Smooth muscle cell (in vitro differentiated cells): ENCODE measurements at regions not wholly inside any gene's neighbourhood (a gene's known extent, or its start where the extent isn't known, plus 50 kb on each side); places are given as distances from the start of the nearest gene placed in this dataset.

Experiments
- DNase-seq: peaks from one replicate; lab custom pipeline; 2025; ENCODE audit not compliant: unreplicated experiment; lab: John Stamatoyannopoulos, UW
- H2AFZ ChIP-seq: fragments of 200-600 bp; sonication (generic); 2 replicates; pipeline ENCODE4 v1.6.0; 2016; ENCODE audit warnings: antibody characterized with exemption, low read depth, mild to moderate bottlenecking
- H3F3A ChIP-seq: fragments of 200-600 bp; sonication (generic); 2 replicates; pipeline ENCODE4 v1.6.0; 2017; ENCODE audit warnings: antibody characterized with exemption, low read depth
- H3K27ac ChIP-seq: fragments of 200-600 bp; sonication (generic); 2 replicates; pipeline ENCODE4 v1.5.1; 2016; ENCODE audit warnings: low read depth, mild to moderate bottlenecking
- H3K27me3 ChIP-seq: fragments of 200-600 bp; sonication (generic); 2 replicates; pipeline ENCODE4 v1.6.1; 2016; ENCODE audit warnings: low read depth, mild to moderate bottlenecking
- H3K36me3 ChIP-seq: fragments of 200-600 bp; sonication (generic); 2 replicates; pipeline ENCODE4 v1.5.1; 2016; ENCODE audit warnings: low read depth
- H3K4me1 ChIP-seq: fragments of 200-600 bp; sonication (generic); 2 replicates; pipeline ENCODE4 v1.5.1; 2016; ENCODE audit warnings: low read depth
- H3K4me2 ChIP-seq: fragments of 200-600 bp; sonication (generic); 2 replicates; pipeline ENCODE4 v1.6.0; 2016; ENCODE audit warnings: mild to moderate bottlenecking
- H3K4me3 ChIP-seq: fragments of 200-600 bp; sonication (generic); 2 replicates; pipeline ENCODE4 v1.5.1; 2016; ENCODE audit warnings: mild to moderate bottlenecking
- H3K79me2 ChIP-seq: fragments of 200-600 bp; sonication (generic); 2 replicates; pipeline ENCODE4 v1.6.0; 2016; ENCODE audit warnings: low read depth, mild to moderate bottlenecking
- H3K9ac ChIP-seq: fragments of 200-600 bp; sonication (generic); 2 replicates; pipeline ENCODE4 v1.6.0; 2016; ENCODE audit warnings: low read depth
- H3K9me3 ChIP-seq: fragments of 200-600 bp; sonication (generic); replicated peaks from 2 replicates; pipeline ENCODE4 v1.5.1; 2016; ENCODE audit warnings: low read depth
- H4K20me1 ChIP-seq: fragments of 200-600 bp; sonication (generic); 2 replicates; pipeline ENCODE4 v1.6.0; 2016; ENCODE audit warnings: low read depth
- WGBS: methylation state at CpG from one replicate; pipeline ENCODE4 v1.1.7; 2016; ENCODE audit warnings: low lambda C conversion rate; 5-methylcytosine and 5-hydroxymethylcytosine counted together
- TF ChIP-seq, protein P1 (sequence below): fragments of 200-600 bp; sonication (generic); IDR thresholded peaks from 2 replicates; pipeline ENCODE4 v1.5.1; 2017; ENCODE audit warnings: borderline replicate concordance, mild to moderate bottlenecking, antibody characterized with exemption; ENCODE audit not compliant: insufficient read depth, poor library complexity, severe bottlenecking

DNA sequence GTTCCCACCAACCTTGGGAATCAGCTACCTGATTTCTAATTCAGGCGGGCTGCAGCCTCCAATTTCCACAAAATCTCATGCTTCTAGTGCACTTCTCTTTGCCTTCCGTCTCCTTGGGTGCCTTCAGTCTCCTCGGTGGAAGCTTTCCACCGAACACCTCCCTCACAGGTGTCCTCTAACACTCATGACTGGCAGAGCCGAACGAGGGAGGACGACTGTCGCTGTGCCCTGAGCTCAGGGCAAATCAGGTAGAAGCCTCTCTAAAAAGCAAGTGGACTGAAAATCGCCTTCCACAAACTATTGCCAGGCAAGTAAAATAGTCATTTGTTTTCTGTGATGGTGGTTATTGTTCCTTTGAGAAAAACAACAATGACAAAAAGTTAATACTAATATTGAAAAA is 176.1 kb upstream of the PPARGC1A start:
- no peak overlapping the region for H2AFZ ChIP-seq
- TF ChIP-seq, protein P1, sequence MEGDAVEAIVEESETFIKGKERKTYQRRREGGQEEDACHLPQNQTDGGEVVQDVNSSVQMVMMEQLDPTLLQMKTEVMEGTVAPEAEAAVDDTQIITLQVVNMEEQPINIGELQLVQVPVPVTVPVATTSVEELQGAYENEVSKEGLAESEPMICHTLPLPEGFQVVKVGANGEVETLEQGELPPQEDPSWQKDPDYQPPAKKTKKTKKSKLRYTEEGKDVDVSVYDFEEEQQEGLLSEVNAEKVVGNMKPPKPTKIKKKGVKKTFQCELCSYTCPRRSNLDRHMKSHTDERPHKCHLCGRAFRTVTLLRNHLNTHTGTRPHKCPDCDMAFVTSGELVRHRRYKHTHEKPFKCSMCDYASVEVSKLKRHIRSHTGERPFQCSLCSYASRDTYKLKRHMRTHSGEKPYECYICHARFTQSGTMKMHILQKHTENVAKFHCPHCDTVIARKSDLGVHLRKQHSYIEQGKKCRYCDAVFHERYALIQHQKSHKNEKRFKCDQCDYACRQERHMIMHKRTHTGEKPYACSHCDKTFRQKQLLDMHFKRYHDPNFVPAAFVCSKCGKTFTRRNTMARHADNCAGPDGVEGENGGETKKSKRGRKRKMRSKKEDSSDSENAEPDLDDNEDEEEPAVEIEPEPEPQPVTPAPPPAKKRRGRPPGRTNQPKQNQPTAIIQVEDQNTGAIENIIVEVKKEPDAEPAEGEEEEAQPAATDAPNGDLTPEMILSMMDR = no peak
- H3K4me3 ChIP-seq = no peak overlapping the region
- 84% methylated on average over 9 of the region's 9 CpGs for WGBS
- no peak overlapping the region for H3K27ac ChIP-seq
- H3K9ac ChIP-seq = no peak overlapping the region
- no peak for DNase-seq
- H3K36me3 ChIP-seq = no peaks in the 10 kb centered on the region
- H3K4me2 ChIP-seq = no peak overlapping the region
- H4K20me1 ChIP-seq = no peaks in the 10 kb centered on the region
- peaks cover 8% of the 10 kb centered on the region for H3F3A ChIP-seq
- no peaks in the 10 kb centered on the region for H3K79me2 ChIP-seq
- H3K27me3 ChIP-seq = no peaks in the 10 kb centered on the region
- no peaks in the 10 kb centered on the region for H3K9me3 ChIP-seq
- H3K4me1 ChIP-seq = peaks cover 6% of the 10 kb centered on the region

DNA sequence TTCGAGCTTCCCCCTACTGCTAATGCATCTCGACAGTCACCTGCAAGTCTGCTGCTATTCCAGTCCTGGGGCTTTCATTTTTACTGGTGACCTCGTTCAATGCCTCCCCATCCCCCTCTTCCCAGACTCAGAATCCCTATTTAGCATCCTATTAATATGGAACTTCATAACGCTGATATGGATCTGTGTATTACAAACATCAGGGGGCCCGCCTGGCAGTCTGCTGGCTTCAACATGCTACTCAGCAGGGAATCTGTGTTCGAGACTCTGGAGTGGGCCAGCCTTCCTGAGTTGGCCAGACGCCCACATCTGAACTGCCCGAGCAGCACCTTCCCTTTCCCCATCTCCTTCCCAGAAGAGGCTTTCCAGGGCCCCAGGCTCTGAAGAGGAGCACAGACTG is 173.9 kb upstream of the PPARGC1A start:
- 85% methylated on average over 8 of the region's 8 CpGs for WGBS
- Histone ChIP-seq H3K9me3 (no peaks in the 10 kb centered on the region), H4K20me1 (no peaks in the 10 kb centered on the region), H3F3A (no peaks in the 10 kb centered on the region), H3K4me3 (no peak overlapping the region), H3K79me2 (no peaks in the 10 kb centered on the region), H2AFZ (no peak overlapping the region), H3K4me2 (no peak overlapping the region), H3K36me3 (no peaks in the 10 kb centered on the region), H3K4me1 (no peaks in the 10 kb centered on the region), H3K27me3 (no peaks in the 10 kb centered on the region), H3K27ac (no peak overlapping the region), H3K9ac (no peak overlapping the region)
- DNase-seq = no peak
- TF ChIP-seq, protein P1 = no peak

DNA sequence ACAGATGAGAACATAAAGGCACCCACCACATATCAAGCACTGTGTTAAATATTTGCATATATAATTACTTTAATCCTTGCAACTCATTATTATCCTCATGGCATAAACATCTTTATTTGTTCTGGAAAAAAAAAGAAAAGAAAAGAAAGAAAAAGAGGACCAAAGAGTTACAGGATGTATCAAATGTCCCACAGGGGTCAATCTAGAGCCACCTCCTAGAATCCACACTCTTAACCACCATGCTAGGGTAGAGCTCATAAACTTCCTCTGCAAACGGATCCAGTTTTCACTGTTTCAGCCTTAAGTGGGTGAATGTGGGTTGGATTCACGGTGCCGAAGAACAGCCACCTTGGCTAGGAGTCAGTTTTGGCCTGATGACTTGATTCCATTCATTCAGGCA is 171.1 kb upstream of the PPARGC1A start:
- 95% methylated on average over 3 of the region's 3 CpGs for WGBS

DNA sequence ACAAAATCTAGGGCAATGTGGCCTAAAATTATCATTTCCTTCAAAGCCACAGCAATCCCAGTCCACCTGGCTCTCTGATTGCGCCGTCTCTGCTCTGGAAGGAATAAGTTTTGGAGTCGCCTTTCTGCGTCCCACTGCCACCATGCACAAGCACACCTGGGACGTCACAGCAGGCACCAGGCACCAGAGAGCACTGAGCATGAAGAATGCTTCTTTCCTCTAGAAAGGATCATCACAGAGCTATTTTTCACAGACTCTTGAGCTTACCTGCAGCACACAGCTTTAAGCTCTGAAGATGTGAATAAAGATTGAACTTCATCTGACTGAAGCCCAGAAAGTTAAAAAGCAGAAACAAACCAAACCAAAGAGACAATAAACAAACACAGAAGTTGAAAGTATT is 170.0 kb upstream of the PPARGC1A start:
- 90% methylated on average over 5 of the region's 5 CpGs for WGBS

More for the DNA sequence above, 171.1 kb upstream of the PPARGC1A start:
- no peaks in the 10 kb centered on the region for H3K27me3 ChIP-seq
- DNase-seq = no peak
- H3F3A ChIP-seq = no peaks in the 10 kb centered on the region
- no peak overlapping the region for H2AFZ ChIP-seq
- TF ChIP-seq, protein P1 = no peak
- H4K20me1 ChIP-seq = no peaks in the 10 kb centered on the region
- no peaks in the 10 kb centered on the region for H3K36me3 ChIP-seq
- H3K79me2 ChIP-seq = no peaks in the 10 kb centered on the region
- H3K4me1 ChIP-seq = no peaks in the 10 kb centered on the region
- no peak overlapping the region for H3K27ac ChIP-seq
- no peaks in the 10 kb centered on the region for H3K9me3 ChIP-seq
- H3K4me3 ChIP-seq = no peak overlapping the region
- no peak overlapping the region for H3K9ac ChIP-seq
- no peak overlapping the region for H3K4me2 ChIP-seq

More for the DNA sequence above, 170.0 kb upstream of the PPARGC1A start:
- no peak for DNase-seq
- TF ChIP-seq, protein P1 = no peak
- Histone ChIP-seq H3K4me3 (no peak overlapping the region), H3K27me3 (no peaks in the 10 kb centered on the region), H3K9ac (no peak overlapping the region), H4K20me1 (no peaks in the 10 kb centered on the region), H3K4me1 (peaks cover under 1% of the 10 kb centered on the region), H3K36me3 (no peaks in the 10 kb centered on the region), H3K27ac (no peak overlapping the region), H3F3A (no peaks in the 10 kb centered on the region), H3K4me2 (no peak overlapping the region), H3K9me3 (no peaks in the 10 kb centered on the region), H3K79me2 (no peaks in the 10 kb centered on the region), H2AFZ (no peak overlapping the region)
